IMR-90 (cell line): ENCODE measurements at regions not wholly inside any gene's neighbourhood (a gene's known extent, or its start where the extent isn't known, plus 50 kb on each side); places are given as distances from the start of the nearest gene placed in this dataset.

Source experiments
- ATAC-seq: fragments of 200-7000 bp; cut with Tn5 transposase; 2 replicates; pipeline ENCODE4 v1.9.1; 2020; ENCODE audit warnings: low read depth, mild to moderate bottlenecking, moderate library complexity
- BruUV-seq: library from RNA; stranded (reverse); fragments of 400-500 nt; replicated peaks from 2 replicates; lab custom pipeline; 2021; lab: Mats Ljungman, UMichigan
- CTCF ChIA-PET: fragments of 300-600 bp; formaldehyde crosslinking; extraction: SDS; loops from one replicate; lab custom pipeline; 2021; ENCODE audit warnings: antibody characterized with exemption; lab: Yijun Ruan, JAX
- POLR2A ChIA-PET: fragments of 300-600 bp; sonication (Branson Sonifier 250); formaldehyde crosslinking; loops from one replicate; lab custom pipeline; 2022; ENCODE audit warnings: antibody characterized with exemption; ENCODE audit not compliant: unreplicated experiment; lab: Charles Lee
- DNase-seq: peaks from one replicate; pipeline ENCODE4 v3.0.0; 2013
- H2AFZ ChIP-seq: replicated peaks from 2 replicates; pipeline ENCODE3; 2013; ENCODE audit warnings: low read length, mild to moderate bottlenecking; ENCODE audit not compliant: poor library complexity
- H2AK5ac ChIP-seq: 2 replicates; pipeline ENCODE4 v1.6.1; 2013; ENCODE audit warnings: low read depth, low read length, inconsistent platforms
- H2AK9ac ChIP-seq: replicated peaks from 2 replicates; pipeline ENCODE3; 2013; ENCODE audit warnings: mild to moderate bottlenecking, low read depth, low read length, moderate library complexity; ENCODE audit not compliant: poor library complexity
- H2BK120ac ChIP-seq: 2 replicates; pipeline ENCODE4 v1.6.1; 2013; ENCODE audit warnings: low read depth, low read length, inconsistent platforms
- H2BK15ac ChIP-seq: 3 replicates; pipeline ENCODE4 v1.6.1; 2013; ENCODE audit warnings: low read depth, low read length, inconsistent platforms
- H2BK20ac ChIP-seq: 2 replicates; pipeline ENCODE4 v1.6.1; 2013; ENCODE audit warnings: low read depth, mild to moderate bottlenecking, inconsistent platforms, low read length, moderate library complexity
- H2BK5ac ChIP-seq: 2 replicates; pipeline ENCODE4 v1.6.1; 2013; ENCODE audit warnings: mild to moderate bottlenecking, low read depth, low read length, inconsistent platforms; ENCODE audit not compliant: poor library complexity, severe bottlenecking
- H3K14ac ChIP-seq: replicated peaks from 2 replicates; pipeline ENCODE4 v1.6.1; 2013; ENCODE audit warnings: low read depth, low read length, inconsistent platforms
- H3K18ac ChIP-seq: 2 replicates; pipeline ENCODE4 v1.6.1; 2013; ENCODE audit warnings: low read depth, low read length, control low read depth
- H3K23ac ChIP-seq: 2 replicates; pipeline ENCODE4 v1.6.1; 2013; ENCODE audit warnings: low read depth, low read length, inconsistent platforms
- H3K27ac ChIP-seq: 2 replicates; pipeline ENCODE4 v1.5.1; 2013; ENCODE audit warnings: mild to moderate bottlenecking, control low read depth, low read length; ENCODE audit not compliant: insufficient read depth
- H3K27me3 ChIP-seq: 2 replicates; pipeline ENCODE4 v1.6.1; 2013; ENCODE audit warnings: low read length; ENCODE audit not compliant: control insufficient read depth, insufficient read depth
- H3K36me3 ChIP-seq: 2 replicates; pipeline ENCODE4 v1.6.1; 2013; ENCODE audit warnings: low read length, mixed read lengths; ENCODE audit not compliant: control insufficient read depth, insufficient read depth
- H3K4ac ChIP-seq: 2 replicates; pipeline ENCODE4 v1.6.1; 2013; ENCODE audit warnings: low read depth, low read length, inconsistent platforms
- H3K4me1 ChIP-seq: 2 replicates; pipeline ENCODE4 v1.6.1; 2013; ENCODE audit warnings: low read length, mixed read lengths; ENCODE audit not compliant: control insufficient read depth, insufficient read depth
- H3K4me2 ChIP-seq: 2 replicates; pipeline ENCODE4 v1.6.1; 2013; ENCODE audit warnings: low read depth, mild to moderate bottlenecking, control low read depth, low read length, moderate library complexity
- H3K4me3 ChIP-seq: 2 replicates; pipeline ENCODE4 v1.5.1; 2013; ENCODE audit warnings: low read depth, mild to moderate bottlenecking, control low read depth, low read length, moderate library complexity; ENCODE audit not compliant: insufficient read depth
- H3K56ac ChIP-seq: 2 replicates; pipeline ENCODE4 v1.6.1; 2013; ENCODE audit warnings: low read length, inconsistent platforms; ENCODE audit not compliant: insufficient read depth; ENCODE audit errors: extremely low read depth
- H3K79me1 ChIP-seq, 2 experiments: 2 replicates each; pipeline ENCODE4 v1.6.1; 2013; ENCODE audit warnings: low read length in 2 of 2, inconsistent platforms in 1 of 2, low read depth in 1 of 2
- H3K9ac ChIP-seq: 2 replicates; pipeline ENCODE4 v1.6.1; 2013; ENCODE audit warnings: low read depth, low read length, control low read depth
- H3K9me1 ChIP-seq: 2 replicates; pipeline ENCODE4 v1.6.1; 2013; ENCODE audit warnings: low read length, inconsistent platforms; ENCODE audit not compliant: insufficient read depth
- H3K9me3 ChIP-seq: 2 replicates; pipeline ENCODE4 v1.6.1; 2013; ENCODE audit warnings: low read length; ENCODE audit not compliant: control insufficient read depth, insufficient read depth
- H4K20me1 ChIP-seq: 2 replicates; pipeline ENCODE4 v1.6.1; 2013; ENCODE audit warnings: low read length, inconsistent platforms; ENCODE audit not compliant: insufficient read depth
- H4K5ac ChIP-seq: 2 replicates; pipeline ENCODE4 v1.6.1; 2013; ENCODE audit warnings: mild to moderate bottlenecking, low read depth, low read length, control low read depth
- H4K8ac ChIP-seq, 2 experiments: 2 replicates each; pipeline ENCODE4 v1.6.1; 2013; ENCODE audit warnings: low read depth in 2 of 2, low read length in 2 of 2, control low read depth in 1 of 2, inconsistent platforms in 1 of 2
- H4K91ac ChIP-seq: 2 replicates; pipeline ENCODE4 v1.6.1; 2013; ENCODE audit warnings: low read depth, low read length, inconsistent platforms; ENCODE audit not compliant: insufficient read depth
- RAD21 ChIP-seq: IDR thresholded peaks from 2 replicates; pipeline ENCODE4 v1.6.1; 2012; ENCODE audit warnings: low read length, improper control_type of control experiment
- WGBS, 2 experiments: methylation state at CpG; one replicate each; pipeline versions ENCODE4 v1.1.5 to v1.1.7; 2013; ENCODE audit warnings: missing lambda C conversion rate in 2 of 2; ENCODE audit not compliant: insufficient read length in 1 of 2; ENCODE audit errors: extremely low coverage in 2 of 2; 5-methylcytosine and 5-hydroxymethylcytosine counted together
- dilution Hi-C: fragments of 300-500 bp; cut with HindIII; formaldehyde crosslinking; loops from one replicate; pipeline ENCODE4 v1.14.3; 2018; ENCODE audit warnings: low sequenced_read_pairs; ENCODE audit not compliant: unreplicated experiment
- in situ Hi-C: fragments of 300-500 bp; cut with MboI; formaldehyde crosslinking; loops from 3 replicates; pipeline ENCODE4 v1.14.3; 2019; ENCODE audit warnings: low sequenced_read_pairs, inconsistent platforms, mixed read lengths
- intact Hi-C: fragments of 100-400 bp; cut with micrococcal nuclease; formaldehyde crosslinking; loops from 2 replicates; pipeline ENCODE4 v1.10.0; 2022
- TF ChIP-seq, protein P1 (sequence below): conservative IDR thresholded peaks from 2 replicates; pipeline ENCODE4 v1.5.1; 2012; ENCODE audit warnings: mild to moderate bottlenecking, low read depth, low read length, improper control_type of control experiment

DNA sequence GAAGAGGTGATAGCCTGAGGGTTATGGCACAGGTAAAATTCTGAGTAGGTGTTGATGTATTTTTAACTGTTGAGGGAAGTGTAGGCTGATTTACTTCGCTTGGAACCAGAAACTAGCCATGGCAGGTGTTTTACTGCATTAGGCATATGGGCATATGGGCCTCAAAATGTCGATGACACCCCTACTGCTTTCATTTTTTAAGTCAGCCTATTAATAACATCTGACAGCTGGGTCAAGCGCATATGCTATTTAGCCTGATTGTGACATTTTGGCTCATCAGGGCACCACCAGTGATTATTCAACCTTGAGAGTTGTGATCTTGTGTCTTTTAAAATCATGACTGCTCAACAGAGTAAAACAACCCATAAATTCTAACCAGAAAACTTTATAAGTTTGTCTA, 1396.9 kb upstream of the NXPH2 start:
- H2BK20ac ChIP-seq: no peak overlapping the region
- H3K9me1 ChIP-seq: no peaks in the 10 kb centered on the region
- H3K18ac ChIP-seq: no peak overlapping the region
- no CpG with 5 or more reads among the region's 3 CpGs for WGBS, 2 experiments
- H3K27ac ChIP-seq: no peak overlapping the region
- H3K14ac ChIP-seq: no peak overlapping the region
- dilution Hi-C loops (no loop called here), intact Hi-C loops (no loop called here), in situ Hi-C loops (no loop called here)
- no peaks in the 10 kb centered on the region for H3K79me1 ChIP-seq
- H3K9ac ChIP-seq: no peak overlapping the region
- H3K4me2 ChIP-seq: no peak overlapping the region
- no peak overlapping the region for H2BK15ac ChIP-seq
- no peaks in the 10 kb centered on the region for H3K36me3 ChIP-seq
- H3K4me3 ChIP-seq: no peak overlapping the region
- H4K20me1 ChIP-seq: no peaks in the 10 kb centered on the region
- no peak for ATAC-seq
- no peaks in the 10 kb centered on the region for H3K4me1 ChIP-seq
- no peak overlapping the region for H4K91ac ChIP-seq
- H3K4ac ChIP-seq: no peak overlapping the region
- DNase-seq: no peak
- H2BK120ac ChIP-seq: no peak overlapping the region
- ChIA-PET CTCF (no interaction called here), POLR2A (no interaction called here)
- no peaks in the 10 kb centered on the region for H3K27me3 ChIP-seq
- H2AK9ac ChIP-seq: no peak overlapping the region
- no peak for TF ChIP-seq RAD21
- TF ChIP-seq, protein P1, sequence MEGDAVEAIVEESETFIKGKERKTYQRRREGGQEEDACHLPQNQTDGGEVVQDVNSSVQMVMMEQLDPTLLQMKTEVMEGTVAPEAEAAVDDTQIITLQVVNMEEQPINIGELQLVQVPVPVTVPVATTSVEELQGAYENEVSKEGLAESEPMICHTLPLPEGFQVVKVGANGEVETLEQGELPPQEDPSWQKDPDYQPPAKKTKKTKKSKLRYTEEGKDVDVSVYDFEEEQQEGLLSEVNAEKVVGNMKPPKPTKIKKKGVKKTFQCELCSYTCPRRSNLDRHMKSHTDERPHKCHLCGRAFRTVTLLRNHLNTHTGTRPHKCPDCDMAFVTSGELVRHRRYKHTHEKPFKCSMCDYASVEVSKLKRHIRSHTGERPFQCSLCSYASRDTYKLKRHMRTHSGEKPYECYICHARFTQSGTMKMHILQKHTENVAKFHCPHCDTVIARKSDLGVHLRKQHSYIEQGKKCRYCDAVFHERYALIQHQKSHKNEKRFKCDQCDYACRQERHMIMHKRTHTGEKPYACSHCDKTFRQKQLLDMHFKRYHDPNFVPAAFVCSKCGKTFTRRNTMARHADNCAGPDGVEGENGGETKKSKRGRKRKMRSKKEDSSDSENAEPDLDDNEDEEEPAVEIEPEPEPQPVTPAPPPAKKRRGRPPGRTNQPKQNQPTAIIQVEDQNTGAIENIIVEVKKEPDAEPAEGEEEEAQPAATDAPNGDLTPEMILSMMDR: no peak
- no peak overlapping the region; the same call in 1 of the 2 replicates for H3K56ac ChIP-seq
- H2AFZ ChIP-seq: no peak overlapping the region
- H3K23ac ChIP-seq: no peak overlapping the region
- H4K8ac ChIP-seq: no peak overlapping the region
- no peak overlapping the region for H2AK5ac ChIP-seq
- peaks cover 6% of the 10 kb centered on the region for H3K9me3 ChIP-seq
- no peak overlapping the region for H4K5ac ChIP-seq
- BruUV-seq: no TSS peak
- H2BK5ac ChIP-seq: no peak overlapping the region
